Urinary bladder (tissue), 3 donors: ENCODE measurements at regions not wholly inside any gene's neighbourhood (a gene's known extent, or its start where the extent isn't known, plus 50 kb on each side); places are given as distances from the start of the nearest gene placed in this dataset.

Experiments
- DNase-seq: peaks from one replicate; pipeline ENCODE4 v3.0.0-alpha.2; 2015; ENCODE audit errors: extremely low spot score
- H3K27ac ChIP-seq: one replicate; pipeline ENCODE4 v1.5.1; 2013; ENCODE audit warnings: low read depth, mild to moderate bottlenecking, moderate library complexity
- H3K36me3 ChIP-seq: one replicate; pipeline ENCODE4 v1.6.1; 2013; ENCODE audit warnings: mild to moderate bottlenecking, moderate library complexity; ENCODE audit not compliant: insufficient read depth
- H3K4me1 ChIP-seq: one replicate; pipeline ENCODE4 v1.6.1; 2013; ENCODE audit warnings: mild to moderate bottlenecking, moderate library complexity; ENCODE audit not compliant: insufficient read depth
- H3K4me3 ChIP-seq: one replicate; pipeline ENCODE4 v1.5.1; 2013; ENCODE audit warnings: low read depth, low read length
- WGBS: extraction: QIAGEN DNeasy Blood & Tissue Kit; methylation state at CpG from one replicate; pipeline ENCODE4 v1.1.7; 2013; 5-methylcytosine and 5-hydroxymethylcytosine counted together
- donor health status: healthy with polysubstance abuse.
- donor health status: healthy.

DNA sequence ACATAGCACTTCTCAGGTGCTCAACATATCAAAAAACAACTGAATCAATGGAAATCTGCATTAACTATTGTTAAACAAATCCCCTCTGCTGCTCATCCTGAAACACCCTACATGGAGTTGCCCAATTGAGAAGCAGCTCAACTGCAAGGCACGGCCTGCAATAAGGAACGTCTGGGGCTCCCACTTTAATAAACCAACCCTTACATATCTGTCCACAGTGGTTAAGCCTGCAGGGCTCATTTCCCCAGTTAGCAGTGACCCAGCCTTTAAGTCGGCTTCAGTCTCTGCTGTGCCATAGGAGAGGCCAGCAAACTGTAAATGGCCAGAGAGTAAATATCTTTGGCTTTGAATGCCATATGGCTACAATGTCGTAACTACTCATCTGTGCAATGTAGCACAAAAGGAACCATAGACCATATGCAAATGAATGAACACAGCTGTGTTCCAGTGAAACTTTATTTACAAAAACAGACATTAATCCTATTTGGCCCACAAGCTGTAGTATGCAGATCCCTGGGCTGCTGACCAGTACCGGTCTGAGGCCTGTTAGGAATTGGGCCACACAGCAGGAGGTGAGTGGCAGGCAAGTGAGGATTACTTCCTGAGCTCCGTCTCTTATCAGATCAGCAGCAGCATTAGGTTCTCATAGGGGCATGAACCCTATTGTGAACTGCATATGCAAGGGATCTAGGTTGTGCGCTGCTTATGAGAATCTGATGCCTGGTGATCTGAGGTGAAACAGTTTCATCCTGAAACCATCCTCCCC, 522.7 kb upstream of the CDH4 start:
- Histone ChIP-seq H3K36me3 (no peaks in the 10 kb centered on the region), H3K4me3 (no peak overlapping the region), H3K27ac (no peak overlapping the region), H3K4me1 (no peaks in the 10 kb centered on the region)
- DNase-seq, result no peak
- WGBS, result 35% methylated on average over 7 of the region's 7 CpGs

DNA sequence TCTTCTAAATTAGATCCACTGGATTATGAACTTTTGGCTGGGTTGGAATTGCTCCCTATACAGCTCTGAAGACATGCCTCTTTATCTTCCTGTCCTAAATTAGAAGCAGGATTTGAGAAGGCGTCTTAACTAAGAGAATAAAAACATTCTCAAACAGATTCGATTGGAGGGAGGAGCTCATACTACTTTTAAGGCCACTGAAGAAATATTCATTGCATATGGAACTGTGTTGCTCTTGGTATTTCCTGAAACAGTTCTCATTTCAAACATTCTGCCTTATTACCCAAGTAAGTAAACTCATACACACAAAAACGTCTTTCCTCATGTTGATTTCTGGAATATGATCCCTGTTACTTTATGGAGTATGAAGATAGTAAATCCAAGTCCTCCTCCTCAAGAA, 519.7 kb upstream of the CDH4 start:
- no peak overlapping the region for H3K4me3 ChIP-seq
- DNase-seq, result no peak
- whole genome bisulfite sequencing, result 58% methylated on average over 3 of the region's 3 CpGs

DNA sequence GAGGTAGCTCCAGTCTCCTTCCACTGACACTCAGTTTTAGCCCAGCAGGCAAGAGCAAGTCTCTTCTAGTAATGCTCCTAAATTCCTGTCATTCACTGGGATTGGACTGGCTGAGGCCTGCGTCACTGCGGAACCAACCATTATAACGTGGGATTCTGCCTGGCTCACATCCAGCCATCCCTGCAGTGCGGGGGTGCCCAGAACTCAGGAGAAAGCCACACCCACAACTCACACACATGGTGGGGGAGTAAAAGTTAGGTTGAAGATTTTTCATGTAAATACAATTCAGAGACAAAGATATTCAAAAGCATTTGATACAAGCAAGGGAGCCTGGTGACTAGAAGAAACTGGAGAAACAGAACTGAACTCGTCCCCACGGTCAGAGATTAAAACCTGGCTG, 504.0 kb upstream of the CDH4 start:
- WGBS, result 52% methylated on average over 6 of the region's 6 CpGs
- Histone ChIP-seq H3K4me3 (no peak overlapping the region), H3K27ac (no peak overlapping the region), H3K36me3 (no peaks in the 10 kb centered on the region), H3K4me1 (no peaks in the 10 kb centered on the region)
- DNase-seq, result no peak

More for the DNA sequence above, 519.7 kb upstream of the CDH4 start:
- Histone ChIP-seq H3K4me1 (no peaks in the 10 kb centered on the region), H3K27ac (no peak overlapping the region), H3K36me3 (no peaks in the 10 kb centered on the region)

DNA sequence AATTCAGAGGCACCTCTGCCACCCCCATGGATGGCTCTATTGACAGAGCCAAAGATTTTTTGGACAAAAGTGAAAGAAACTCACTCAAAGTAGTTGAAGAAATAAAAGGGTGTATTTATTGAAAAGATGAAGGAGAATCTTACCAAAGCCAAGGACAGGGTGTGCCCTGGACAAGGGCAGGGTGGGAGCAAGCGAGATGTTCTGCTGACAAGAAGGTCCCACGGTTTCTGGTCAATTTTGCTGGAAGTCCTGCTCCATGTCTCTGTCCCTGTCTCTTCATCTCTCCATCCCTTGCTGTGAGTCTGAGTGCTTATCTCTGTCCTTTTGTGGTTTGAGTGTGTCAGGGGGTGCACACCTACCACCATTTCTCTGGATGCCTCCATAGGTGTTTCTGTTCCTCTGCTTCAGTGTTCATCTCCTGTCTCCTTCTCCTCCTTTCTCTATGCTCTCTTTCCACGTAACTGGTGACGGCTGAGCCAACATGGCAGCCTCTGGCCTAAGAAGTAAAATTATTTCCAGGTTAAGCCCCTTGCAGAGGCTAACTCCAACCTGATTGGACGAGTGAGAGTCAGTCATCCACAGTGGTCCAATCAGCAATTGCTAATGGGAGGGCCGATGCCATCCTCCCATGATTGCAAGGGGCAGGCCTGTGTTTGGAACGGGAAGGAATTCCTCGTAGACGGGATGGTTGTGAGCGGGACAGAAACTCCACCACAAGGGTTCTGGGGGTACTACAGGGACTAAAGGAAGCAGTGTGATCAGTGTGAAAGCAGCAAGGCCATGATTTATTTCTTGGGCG, 502.1 kb upstream of the CDH4 start:
- Histone ChIP-seq H3K4me1 (no peaks in the 10 kb centered on the region), H3K27ac (no peak overlapping the region), H3K36me3 (no peaks in the 10 kb centered on the region), H3K4me3 (no peak overlapping the region)
- WGBS, result 86% methylated on average over 11 of the region's 11 CpGs
- DNase-seq, result no peak

DNA sequence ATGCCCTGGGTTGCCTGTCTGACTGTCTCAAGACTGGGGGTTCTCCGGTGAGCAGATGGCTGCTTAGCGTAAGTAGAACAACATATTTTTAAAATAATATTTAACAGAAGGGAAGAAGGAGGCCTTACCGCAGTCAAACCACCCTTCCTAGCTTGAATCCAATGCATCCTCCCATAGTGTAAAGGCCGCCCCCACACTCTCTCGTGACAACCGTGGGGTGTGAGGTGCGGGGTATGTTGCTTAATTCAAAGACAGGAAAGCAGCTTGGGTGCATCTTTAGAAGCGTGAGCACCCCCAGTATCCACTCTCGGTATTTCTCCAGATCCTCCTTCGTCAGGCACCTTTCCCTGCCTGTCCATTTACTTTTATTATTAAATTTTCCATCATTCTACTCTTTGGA, 501.2 kb upstream of the CDH4 start:
- 83% methylated on average over 10 of the region's 10 CpGs for WGBS
- Histone ChIP-seq H3K4me3 (no peak overlapping the region), H3K36me3 (no peaks in the 10 kb centered on the region), H3K4me1 (no peaks in the 10 kb centered on the region), H3K27ac (no peak overlapping the region)
- DNase-seq, result no peak

DNA sequence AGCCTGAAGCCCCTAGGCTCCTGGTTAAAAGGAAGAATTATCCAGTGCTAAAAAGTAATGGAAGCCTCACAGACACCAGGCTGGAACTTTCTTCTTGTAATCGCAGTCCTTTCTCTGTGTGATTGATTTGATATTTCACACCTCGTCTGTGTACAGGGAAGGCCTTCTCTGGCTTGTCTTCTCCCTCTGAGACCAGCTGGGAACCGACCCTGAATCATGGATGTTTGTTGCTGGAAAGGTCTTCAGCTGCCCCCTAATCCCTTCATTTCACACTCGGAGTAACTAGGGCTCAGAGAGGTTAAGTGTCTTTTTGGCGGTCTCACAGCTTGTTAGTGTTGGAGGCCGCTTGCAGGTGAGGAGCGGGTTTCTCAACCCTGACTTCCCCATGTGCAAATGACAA, 500.2 kb upstream of the CDH4 start:
- H3K4me3 ChIP-seq, result no peak overlapping the region
- H3K4me1 ChIP-seq, result no peaks in the 10 kb centered on the region
- 80% methylated on average over 7 of the region's 7 CpGs for WGBS
- DNase-seq, result no peak
- no peak overlapping the region for H3K27ac ChIP-seq
- H3K36me3 ChIP-seq, result no peaks in the 10 kb centered on the region

DNA sequence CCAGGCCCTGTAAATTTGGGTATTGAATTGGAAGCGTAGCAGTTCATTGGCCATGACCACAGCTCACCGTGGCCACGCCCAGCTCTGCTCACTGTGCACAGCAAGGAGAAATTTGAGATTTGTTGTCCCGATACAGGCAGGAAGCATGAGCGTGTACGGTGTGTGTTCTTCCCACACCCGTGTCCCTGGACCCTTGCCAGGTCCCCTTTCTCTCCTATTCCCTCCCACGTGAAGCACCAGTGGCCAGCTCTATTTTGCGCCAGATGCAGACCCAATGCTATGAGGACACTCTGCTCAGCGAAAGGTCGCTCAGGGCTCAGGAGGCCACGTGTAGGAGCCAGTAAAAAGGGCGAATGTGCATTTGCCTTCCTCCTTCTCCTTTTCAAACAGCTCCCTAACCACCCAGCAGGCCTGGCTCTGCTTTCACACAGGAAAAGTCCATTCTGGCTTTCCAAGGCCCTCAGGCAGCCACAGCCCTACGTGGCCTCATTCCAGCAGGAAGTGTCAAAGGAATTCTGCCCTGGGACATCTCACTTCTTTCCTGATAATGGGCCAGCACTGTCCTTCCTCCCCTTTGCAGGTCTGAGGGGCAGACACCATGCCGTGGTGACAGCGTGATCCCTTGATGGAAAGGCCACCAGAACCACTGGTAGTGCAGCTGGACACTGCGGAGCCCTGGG, 499.2 kb upstream of the CDH4 start:
- no peak overlapping the region for H3K4me3 ChIP-seq
- no peak overlapping the region for H3K27ac ChIP-seq
- no peaks in the 10 kb centered on the region for H3K36me3 ChIP-seq
- H3K4me1 ChIP-seq, result no peaks in the 10 kb centered on the region
- DNase-seq, result peak; percentile 4
- 62% methylated on average over 17 of the region's 17 CpGs for WGBS

DNA sequence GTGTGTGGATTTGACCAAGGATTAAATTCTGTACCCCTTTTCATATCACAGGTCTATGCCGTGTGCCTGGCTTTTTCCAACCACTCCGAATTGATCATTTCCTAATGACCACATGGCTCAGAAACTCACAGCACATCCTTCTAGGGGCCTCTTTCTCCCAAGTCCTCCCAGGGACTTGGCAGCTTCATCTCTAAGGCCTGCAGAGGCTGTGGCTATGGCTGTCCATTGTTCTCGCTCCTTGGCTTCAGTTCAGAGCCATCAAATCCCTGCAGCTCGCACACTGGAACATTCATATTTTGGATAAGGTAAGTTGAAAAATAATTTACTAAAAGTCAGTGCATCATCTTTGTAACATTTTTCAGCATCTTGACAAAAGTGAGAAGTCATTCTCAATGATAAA, 497.2 kb upstream of the CDH4 start:
- Histone ChIP-seq H3K4me1 (no peaks in the 10 kb centered on the region), H3K27ac (no peak overlapping the region), H3K4me3 (no peak overlapping the region), H3K36me3 (no peaks in the 10 kb centered on the region)
- 47% methylated on average over 4 of the region's 4 CpGs for whole genome bisulfite sequencing
- DNase-seq, result no peak

DNA sequence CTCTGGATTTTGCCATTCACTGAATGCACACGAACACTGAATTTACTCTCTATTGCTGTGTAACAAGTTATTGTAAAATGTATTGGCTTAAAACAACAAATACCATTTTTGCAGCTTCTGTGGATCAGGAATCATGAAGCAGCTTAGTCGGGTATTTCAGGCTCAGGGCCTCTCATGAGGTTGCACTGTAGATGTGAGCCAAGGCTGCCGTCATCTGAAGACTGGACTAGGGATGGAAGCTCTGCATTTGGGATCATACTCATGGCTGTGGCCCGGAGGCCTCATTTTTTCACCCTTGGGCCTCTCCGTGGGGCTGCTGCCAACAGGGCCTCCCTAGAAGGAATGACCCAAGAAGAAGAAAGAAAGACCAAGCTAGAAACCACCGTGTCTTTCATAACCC, 492.4 kb upstream of the CDH4 start:
- Histone ChIP-seq H3K4me3 (no peak overlapping the region), H3K27ac (no peak overlapping the region), H3K4me1 (no peaks in the 10 kb centered on the region), H3K36me3 (no peaks in the 10 kb centered on the region)
- DNase-seq, result no peak
- 80% methylated on average over 6 of the region's 6 CpGs for WGBS

DNA sequence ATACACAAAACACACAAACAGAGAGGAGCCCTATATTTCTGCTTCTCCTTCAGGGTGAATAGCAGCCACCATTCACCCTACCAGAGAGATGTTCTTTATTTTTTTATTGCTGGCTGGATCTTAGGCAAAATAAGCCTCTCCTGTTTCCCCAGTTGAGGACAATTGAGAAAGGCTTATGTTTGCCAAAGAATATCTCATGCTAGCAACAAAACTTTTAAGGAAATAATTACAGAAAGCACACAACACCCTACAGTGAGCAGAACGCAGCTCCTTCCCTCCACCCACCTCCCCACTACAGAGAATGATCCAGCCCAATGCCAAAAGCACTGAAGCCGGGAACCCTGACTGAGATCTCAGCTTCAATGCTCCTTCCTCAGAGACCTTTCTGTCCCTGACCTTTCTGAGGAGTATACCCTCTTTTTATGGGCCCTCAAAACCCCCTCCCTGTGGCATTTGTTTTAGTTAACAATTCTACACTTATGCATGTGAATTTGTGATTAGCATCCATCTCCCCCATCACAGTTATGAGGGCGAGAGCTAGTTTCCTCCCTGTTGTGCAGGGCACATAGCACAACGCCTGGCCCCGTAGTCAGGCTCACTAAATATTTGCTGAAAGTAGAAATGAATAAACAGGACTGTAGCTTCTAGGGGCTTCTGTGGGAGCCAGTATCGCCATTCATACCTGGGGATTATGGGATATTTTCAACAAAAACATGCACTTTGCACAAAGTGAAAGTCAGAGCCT, 491.6 kb upstream of the CDH4 start:
- DNase-seq, result no peak
- 63% methylated on average over 6 of the region's 6 CpGs for WGBS
- H3K36me3 ChIP-seq, result no peaks in the 10 kb centered on the region
- no peak overlapping the region for H3K4me3 ChIP-seq
- H3K4me1 ChIP-seq, result no peaks in the 10 kb centered on the region
- H3K27ac ChIP-seq, result no peak overlapping the region

DNA sequence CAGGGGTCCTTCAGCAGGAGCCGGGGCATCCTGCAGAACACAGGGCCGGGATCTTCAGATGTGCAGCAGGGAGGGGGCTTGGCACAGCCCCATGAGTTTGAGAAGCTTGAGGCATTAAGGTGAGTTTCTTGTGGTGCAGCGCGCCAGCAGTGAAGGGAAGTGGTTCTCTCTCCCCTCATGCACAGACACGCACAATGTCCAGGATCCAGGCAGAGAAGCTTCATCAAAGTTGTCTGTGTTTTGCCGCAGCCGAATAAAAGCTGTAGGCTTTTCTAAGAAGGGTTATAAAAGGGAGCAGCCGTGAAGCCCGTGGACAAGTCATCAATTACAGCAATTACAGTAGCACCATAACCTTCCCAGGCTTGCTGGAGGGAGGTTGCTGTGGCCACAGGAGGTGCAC, 491.0 kb upstream of the CDH4 start:
- 64% methylated on average over 9 of the region's 9 CpGs for WGBS
- no peak for DNase-seq
- Histone ChIP-seq H3K4me3 (no peak overlapping the region), H3K4me1 (no peaks in the 10 kb centered on the region), H3K27ac (no peak overlapping the region), H3K36me3 (no peaks in the 10 kb centered on the region)

DNA sequence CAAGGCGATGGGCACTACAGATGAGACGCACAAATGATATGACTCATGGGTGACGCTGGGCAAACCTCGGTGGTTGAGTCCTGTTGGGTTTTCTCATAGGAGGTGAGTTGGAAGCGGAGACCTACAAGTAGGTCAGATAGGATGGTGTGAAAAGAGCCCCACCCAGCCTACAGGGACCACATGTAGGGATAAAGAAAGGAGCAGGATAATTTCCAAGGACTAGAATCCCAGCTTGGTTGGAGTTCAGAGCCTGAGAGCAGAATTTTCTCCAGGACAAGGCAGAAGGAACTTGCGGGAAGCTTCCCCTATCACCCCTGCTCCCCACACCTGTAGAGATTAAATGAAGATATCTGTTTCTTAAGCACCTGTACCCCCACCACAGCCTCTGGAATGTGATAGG, 489.7 kb upstream of the CDH4 start:
- WGBS, result 90% methylated on average over 6 of the region's 6 CpGs
- no peak for DNase-seq
- no peaks in the 10 kb centered on the region for H3K36me3 ChIP-seq
- H3K4me1 ChIP-seq, result no peaks in the 10 kb centered on the region
- no peak overlapping the region for H3K4me3 ChIP-seq
- no peak overlapping the region for H3K27ac ChIP-seq

DNA sequence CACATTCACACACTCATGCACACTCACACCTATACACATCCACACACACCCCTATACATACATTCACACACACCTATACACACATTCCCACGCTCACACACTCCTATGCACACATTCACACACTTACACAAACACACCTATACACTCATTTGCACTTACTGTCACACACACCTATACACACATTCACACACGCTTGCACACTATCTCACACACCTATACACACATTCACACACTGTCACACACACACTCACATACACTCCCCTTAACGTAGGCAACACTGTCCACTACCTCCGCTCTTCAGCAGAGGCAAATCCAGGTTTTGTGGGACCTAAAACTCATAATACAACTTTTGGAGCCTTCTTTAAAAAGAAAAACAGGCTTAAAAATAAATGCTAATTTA, 487.7 kb upstream of the CDH4 start:
- no peak overlapping the region for H3K4me3 ChIP-seq
- no peaks in the 10 kb centered on the region for H3K4me1 ChIP-seq
- H3K36me3 ChIP-seq, result no peaks in the 10 kb centered on the region
- 70% methylated on average over 4 of the region's 4 CpGs for WGBS
- H3K27ac ChIP-seq, result no peak overlapping the region
- DNase-seq, result no peak
